ENCODE measurements at regions not wholly inside any gene's neighbourhood (a gene's known extent, or its start where the extent isn't known, plus 50 kb on each side); places are given as distances from the start of the nearest gene placed in this dataset.

GRCh38 chr6:169913096-169913638 lies 161.7 kb downstream of the ERMARD start:
- TF ChIP-seq, protein P1, sequence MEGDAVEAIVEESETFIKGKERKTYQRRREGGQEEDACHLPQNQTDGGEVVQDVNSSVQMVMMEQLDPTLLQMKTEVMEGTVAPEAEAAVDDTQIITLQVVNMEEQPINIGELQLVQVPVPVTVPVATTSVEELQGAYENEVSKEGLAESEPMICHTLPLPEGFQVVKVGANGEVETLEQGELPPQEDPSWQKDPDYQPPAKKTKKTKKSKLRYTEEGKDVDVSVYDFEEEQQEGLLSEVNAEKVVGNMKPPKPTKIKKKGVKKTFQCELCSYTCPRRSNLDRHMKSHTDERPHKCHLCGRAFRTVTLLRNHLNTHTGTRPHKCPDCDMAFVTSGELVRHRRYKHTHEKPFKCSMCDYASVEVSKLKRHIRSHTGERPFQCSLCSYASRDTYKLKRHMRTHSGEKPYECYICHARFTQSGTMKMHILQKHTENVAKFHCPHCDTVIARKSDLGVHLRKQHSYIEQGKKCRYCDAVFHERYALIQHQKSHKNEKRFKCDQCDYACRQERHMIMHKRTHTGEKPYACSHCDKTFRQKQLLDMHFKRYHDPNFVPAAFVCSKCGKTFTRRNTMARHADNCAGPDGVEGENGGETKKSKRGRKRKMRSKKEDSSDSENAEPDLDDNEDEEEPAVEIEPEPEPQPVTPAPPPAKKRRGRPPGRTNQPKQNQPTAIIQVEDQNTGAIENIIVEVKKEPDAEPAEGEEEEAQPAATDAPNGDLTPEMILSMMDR (IDR thresholded peaks at IDR 0.05; ENCODE audit: extremely low read depth, insufficient read depth, missing control alignments) = no peak
- in situ Hi-C loops (cut with MboI; ENCODE audit: low pct_unique_long_range_greater_than_20kb, low sequenced_read_pairs, unreplicated experiment) = no loop called here
- DNase-seq (ENCODE audit: low spot score) = no peak

DNA sequence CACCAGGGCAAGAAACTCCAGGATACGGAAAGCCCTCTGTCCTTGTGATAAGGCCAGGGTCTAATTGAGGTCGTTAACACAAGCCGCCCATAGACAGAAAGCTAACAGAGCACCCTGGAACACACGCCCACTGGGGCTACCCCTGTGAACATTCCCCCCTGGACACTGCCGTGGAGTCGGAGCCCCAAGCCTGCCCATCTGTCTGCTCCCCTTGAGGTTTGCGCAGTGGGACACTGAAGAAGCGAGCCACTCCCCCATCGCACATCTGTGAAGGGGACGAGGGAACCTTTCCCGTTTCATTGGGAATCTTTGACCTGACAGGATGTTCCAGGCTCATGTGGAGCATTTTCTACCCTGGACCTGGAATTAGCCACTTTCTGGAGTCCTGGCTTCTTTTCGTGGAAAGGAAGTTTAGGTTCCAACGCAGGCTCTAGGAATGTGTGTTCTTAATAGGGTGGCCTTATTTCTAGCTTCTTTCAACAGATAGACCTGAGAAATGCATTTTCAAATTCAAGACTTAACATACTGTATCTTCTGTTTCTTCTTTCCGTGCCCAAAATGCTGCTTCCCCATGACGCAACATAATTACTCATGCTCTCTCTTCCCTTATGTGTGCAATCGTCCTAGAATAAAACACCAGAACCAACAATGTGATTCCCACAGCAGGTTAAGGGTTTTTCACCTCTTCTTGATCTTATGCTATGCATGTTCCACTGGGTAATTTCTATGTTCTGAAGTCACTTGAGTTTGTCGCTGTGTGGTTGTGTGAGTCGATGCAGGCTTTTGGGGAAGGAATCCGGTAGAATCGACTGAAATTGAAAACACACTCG lies 161.1 kb downstream of the ERMARD start:
- in situ Hi-C loops (cut with MboI; ENCODE audit: low pct_unique_long_range_greater_than_20kb, low sequenced_read_pairs, unreplicated experiment) = no loop called here
- TF ChIP-seq, protein P1 (IDR thresholded peaks at IDR 0.05; ENCODE audit: extremely low read depth, insufficient read depth, missing control alignments) = no peak
- no peak for DNase-seq (ENCODE audit: low spot score)

- no peak for DNase-seq (ENCODE audit: low spot score)
- TF ChIP-seq, protein P1 (IDR thresholded peaks at IDR 0.05; ENCODE audit: extremely low read depth, insufficient read depth, missing control alignments) = no peak
- in situ Hi-C loops (cut with MboI; ENCODE audit: low pct_unique_long_range_greater_than_20kb, low sequenced_read_pairs, unreplicated experiment) = no loop called here
These were observed 160.1 kb downstream of the ERMARD start for GRCh38 chr6:169911264-169912263.

GRCh38 chr6:169909113-169909512 lies 157.7 kb downstream of the ERMARD start:
- TF ChIP-seq, protein P1 (IDR thresholded peaks at IDR 0.05; ENCODE audit: extremely low read depth, insufficient read depth, missing control alignments) = no peak
- in situ Hi-C loops (cut with MboI; ENCODE audit: low pct_unique_long_range_greater_than_20kb, low sequenced_read_pairs, unreplicated experiment) = no loop called here
- no peak for DNase-seq (ENCODE audit: low spot score)

GRCh38 chr6:169908403-169908933 lies 157.0 kb downstream of the ERMARD start:
- in situ Hi-C loops (cut with MboI; ENCODE audit: low pct_unique_long_range_greater_than_20kb, low sequenced_read_pairs, unreplicated experiment) = no loop called here
- no peak for DNase-seq (ENCODE audit: low spot score)
- TF ChIP-seq, protein P1 (IDR thresholded peaks at IDR 0.05; ENCODE audit: extremely low read depth, insufficient read depth, missing control alignments) = no peak

Measured in GM13977 (cell line).